Stomach (tissue), 8 donors: ENCODE measurements at regions not wholly inside any gene's neighbourhood (a gene's known extent, or its start where the extent isn't known, plus 50 kb on each side); places are given as distances from the start of the nearest gene placed in this dataset.

Source experiments
- DNase-seq, 2 donors: peaks; one replicate each; pipeline versions ENCODE4 v3.0.0 to v3.0.0-alpha.2; 2013 to 2019
- H3K27ac ChIP-seq, 5 donors: fragments of 200-600 bp in 4 of 5; sonication (generic) in 4 of 5; one replicate each; pipeline ENCODE4 v1.5.1; 2013 to 2019; ENCODE audit warnings: mild to moderate bottlenecking in 1 of 5, moderate library complexity in 1 of 5
- H3K27me3 ChIP-seq, 3 donors: fragments of 200-600 bp; sonication (generic); one replicate each; pipeline ENCODE4 v1.5.1; 2017 to 2019; ENCODE audit warnings: mixed run types in 1 of 3
- H3K36me3 ChIP-seq, 4 donors: fragments of 200-600 bp; sonication (generic); 1 replicate in 3 of 4; 2 replicates in 1 of 4; pipeline ENCODE4 v1.5.1; 2016 to 2019
- H3K4me1 ChIP-seq, 4 donors: fragments of 200-600 bp; sonication (generic); one replicate each; pipeline ENCODE4 v1.5.1; 2016 to 2019
- H3K4me3 ChIP-seq, 4 donors: fragments of 200-600 bp; sonication (generic) in 3 of 4; one replicate each; pipeline ENCODE4 v1.5.1; 2016 to 2019; ENCODE audit warnings: mild to moderate bottlenecking in 1 of 4
- H3K9me3 ChIP-seq, 4 donors: fragments of 200-600 bp; sonication (generic); one replicate each; pipeline ENCODE4 v1.5.1; 2016 to 2019
- EP300 ChIP-seq: sonication (generic); formaldehyde crosslinking; IDR thresholded peaks from one replicate; pipeline ENCODE4 v1.6.1; 2017; ENCODE audit warnings: antibody characterized with exemption
- POLR2A ChIP-seq, 4 donors: fragments of 450-650 bp; IDR thresholded peaks; one replicate each; pipeline ENCODE4 v1.6.1; 2016; ENCODE audit warnings: antibody characterized with exemption in 4 of 4, control low read depth in 2 of 4, mild to moderate bottlenecking in 1 of 4, moderate library complexity in 1 of 4
- POLR2AphosphoS5 ChIP-seq, 3 donors: sonication (generic); formaldehyde crosslinking; IDR thresholded peaks; one replicate each; pipeline ENCODE4 v1.6.1; 2016; ENCODE audit warnings: antibody characterized with exemption in 3 of 3
- WGBS, 5 donors: extraction: QIAGEN DNeasy Blood & Tissue Kit in 3 of 5; methylation state at CpG; one replicate each; pipeline versions ENCODE4 v1.1.5 to v1.1.7; 2013 to 2018; 5-methylcytosine and 5-hydroxymethylcytosine counted together
- intact Hi-C: fragments of 100-400 bp; cut with DNase I; formaldehyde crosslinking; loops from one replicate; pipeline ENCODE4 v1.15.1; 2023; ENCODE audit warnings: low total_unique reads
- TF ChIP-seq, protein P1 (sequence below), 7 experiments: fragments of 450-650 bp in 4 of 7; fragments of 200-600 bp in 3 of 7; sonication (generic) in 3 of 7; IDR thresholded peaks; one replicate each; pipeline ENCODE4 v1.5.1; 2016 to 2019; ENCODE audit warnings: antibody characterized with exemption in 7 of 7, control low read depth in 2 of 7, mild to moderate bottlenecking in 1 of 7
- donor health status: healthy with polysubstance abuse.
- donor health status: Bipolar disorder and iron deficiency.
- donor health status: healthy.

DNA sequence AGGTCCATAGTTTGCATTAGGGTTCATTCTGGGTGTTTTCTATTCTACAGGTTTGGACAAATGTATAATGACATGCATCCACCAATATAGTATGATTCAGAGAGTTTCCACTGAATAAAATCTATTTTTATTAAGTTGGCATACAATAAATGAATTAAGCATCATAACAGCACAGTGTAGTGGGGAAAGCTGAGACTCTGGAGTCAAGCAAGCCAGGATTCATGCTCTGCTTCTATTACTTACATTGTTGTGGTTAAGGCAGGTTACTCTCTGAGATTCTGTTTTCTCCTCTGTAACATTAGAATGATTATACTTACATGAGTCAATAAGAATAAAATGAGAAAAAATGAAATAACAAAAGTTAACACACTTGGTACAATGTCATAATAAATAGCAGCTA is 131.3 kb downstream of the SLC30A10 start:
- intact Hi-C loops = no loop called here
- no peak for DNase-seq
- no peak overlapping the region for H3K27ac ChIP-seq
- no peaks in the 10 kb centered on the region for H3K9me3 ChIP-seq
- no peaks in the 10 kb centered on the region for H3K36me3 ChIP-seq
- no peak for TF ChIP-seq EP300
- TF ChIP-seq, protein P1, sequence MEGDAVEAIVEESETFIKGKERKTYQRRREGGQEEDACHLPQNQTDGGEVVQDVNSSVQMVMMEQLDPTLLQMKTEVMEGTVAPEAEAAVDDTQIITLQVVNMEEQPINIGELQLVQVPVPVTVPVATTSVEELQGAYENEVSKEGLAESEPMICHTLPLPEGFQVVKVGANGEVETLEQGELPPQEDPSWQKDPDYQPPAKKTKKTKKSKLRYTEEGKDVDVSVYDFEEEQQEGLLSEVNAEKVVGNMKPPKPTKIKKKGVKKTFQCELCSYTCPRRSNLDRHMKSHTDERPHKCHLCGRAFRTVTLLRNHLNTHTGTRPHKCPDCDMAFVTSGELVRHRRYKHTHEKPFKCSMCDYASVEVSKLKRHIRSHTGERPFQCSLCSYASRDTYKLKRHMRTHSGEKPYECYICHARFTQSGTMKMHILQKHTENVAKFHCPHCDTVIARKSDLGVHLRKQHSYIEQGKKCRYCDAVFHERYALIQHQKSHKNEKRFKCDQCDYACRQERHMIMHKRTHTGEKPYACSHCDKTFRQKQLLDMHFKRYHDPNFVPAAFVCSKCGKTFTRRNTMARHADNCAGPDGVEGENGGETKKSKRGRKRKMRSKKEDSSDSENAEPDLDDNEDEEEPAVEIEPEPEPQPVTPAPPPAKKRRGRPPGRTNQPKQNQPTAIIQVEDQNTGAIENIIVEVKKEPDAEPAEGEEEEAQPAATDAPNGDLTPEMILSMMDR (IDR thresholded peaks at IDR 0.05) = no peak
- no peak for TF ChIP-seq POLR2A (IDR thresholded peaks at IDR 0.05)
- TF ChIP-seq POLR2AphosphoS5 (IDR thresholded peaks at IDR 0.05) = no peak
- no peak overlapping the region for H3K4me3 ChIP-seq
- no peaks in the 10 kb centered on the region for H3K4me1 ChIP-seq
- H3K27me3 ChIP-seq = no peaks in the 10 kb centered on the region

DNA sequence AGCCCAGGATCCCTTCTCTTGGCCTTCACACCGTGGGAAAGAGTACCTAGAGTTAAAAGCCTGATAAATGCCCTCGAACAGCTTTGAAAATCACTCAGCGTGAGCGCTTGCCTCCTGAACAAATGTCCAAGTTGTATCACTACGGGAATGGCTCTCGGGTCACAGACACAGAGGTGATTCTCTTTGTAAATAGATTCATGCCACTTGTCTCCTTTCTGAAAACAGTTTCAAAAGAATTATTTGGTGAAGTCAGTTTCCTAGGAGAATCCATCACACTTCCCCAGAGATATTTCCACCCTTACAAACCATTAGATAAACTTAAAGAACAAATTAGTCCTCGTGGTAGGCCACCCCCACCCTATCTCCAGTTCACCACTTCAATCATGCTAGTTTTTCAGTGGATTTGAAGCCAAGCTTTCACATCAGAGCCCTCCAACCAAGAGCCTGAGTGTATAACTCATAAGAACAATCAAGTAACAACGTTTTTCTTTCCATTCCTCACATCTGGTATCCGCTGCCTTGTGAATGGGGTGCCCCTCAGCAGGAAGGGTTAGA is 132.9 kb downstream of the SLC30A10 start:
- Histone ChIP-seq H3K4me3 (no peak overlapping the region), H3K4me1 (no peaks in the 10 kb centered on the region), H3K27me3 (no peaks in the 10 kb centered on the region), H3K27ac (no peak overlapping the region), H3K9me3 (no peaks in the 10 kb centered on the region), H3K36me3 (no peaks in the 10 kb centered on the region)
- TF ChIP-seq POLR2AphosphoS5 (IDR thresholded peaks at IDR 0.05) = no peak
- no peak for TF ChIP-seq POLR2A (IDR thresholded peaks at IDR 0.05)
- no peak for TF ChIP-seq EP300
- TF ChIP-seq, protein P1 (IDR thresholded peaks at IDR 0.05) = no peak
- 41 to 60% (median 50%) methylated on average over 9 of the region's 9 CpGs for WGBS, 5 donors
- intact Hi-C loops = no loop called here
- no peak for DNase-seq

DNA sequence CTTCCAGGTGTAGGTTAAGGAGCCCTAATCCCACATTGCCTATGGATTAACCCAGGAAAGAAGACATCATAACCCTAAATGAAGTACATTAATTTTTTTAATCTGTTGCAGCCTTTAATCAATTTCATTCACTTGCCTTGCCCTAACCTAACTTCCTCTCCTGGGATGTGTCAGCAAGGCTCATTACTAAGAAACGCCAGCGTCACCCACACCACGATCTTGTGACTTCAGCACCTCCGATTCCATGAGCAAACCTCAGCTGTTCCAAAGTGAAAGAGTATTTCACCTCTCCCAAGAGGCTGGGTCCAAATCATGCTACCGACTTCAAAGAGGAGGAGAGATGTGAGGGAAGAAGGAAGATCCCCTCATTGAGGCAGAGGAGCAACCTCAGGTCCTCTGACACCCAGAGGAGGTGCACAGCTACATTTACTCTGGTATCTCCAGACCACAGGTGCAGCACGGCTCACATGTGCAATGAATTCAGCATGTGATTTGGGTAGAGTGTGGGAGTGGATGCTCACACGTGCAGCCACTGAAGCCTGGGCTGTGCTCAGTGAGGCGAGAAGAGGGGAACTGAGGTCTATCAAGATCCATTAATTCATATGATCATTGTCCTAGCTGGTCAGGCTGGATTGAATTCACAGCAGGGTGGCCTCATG is 134.1 kb downstream of the SLC30A10 start:
- DNase-seq = no peak
- H3K27ac ChIP-seq = no peak overlapping the region
- H3K4me1 ChIP-seq = no peaks in the 10 kb centered on the region
- no peak overlapping the region for H3K4me3 ChIP-seq
- intact Hi-C loops = no loop called here
- 81 to 84% (median 82%) methylated on average over 8 of the region's 8 CpGs for WGBS, 5 donors
- H3K36me3 ChIP-seq = no peaks in the 10 kb centered on the region
- no peaks in the 10 kb centered on the region for H3K27me3 ChIP-seq
- H3K9me3 ChIP-seq = no peaks in the 10 kb centered on the region
- TF ChIP-seq POLR2AphosphoS5 (IDR thresholded peaks at IDR 0.05) (no peak), EP300 (no peak), POLR2A (IDR thresholded peaks at IDR 0.05) (no peak)
- TF ChIP-seq, protein P1 (IDR thresholded peaks at IDR 0.05) = no peak

DNA sequence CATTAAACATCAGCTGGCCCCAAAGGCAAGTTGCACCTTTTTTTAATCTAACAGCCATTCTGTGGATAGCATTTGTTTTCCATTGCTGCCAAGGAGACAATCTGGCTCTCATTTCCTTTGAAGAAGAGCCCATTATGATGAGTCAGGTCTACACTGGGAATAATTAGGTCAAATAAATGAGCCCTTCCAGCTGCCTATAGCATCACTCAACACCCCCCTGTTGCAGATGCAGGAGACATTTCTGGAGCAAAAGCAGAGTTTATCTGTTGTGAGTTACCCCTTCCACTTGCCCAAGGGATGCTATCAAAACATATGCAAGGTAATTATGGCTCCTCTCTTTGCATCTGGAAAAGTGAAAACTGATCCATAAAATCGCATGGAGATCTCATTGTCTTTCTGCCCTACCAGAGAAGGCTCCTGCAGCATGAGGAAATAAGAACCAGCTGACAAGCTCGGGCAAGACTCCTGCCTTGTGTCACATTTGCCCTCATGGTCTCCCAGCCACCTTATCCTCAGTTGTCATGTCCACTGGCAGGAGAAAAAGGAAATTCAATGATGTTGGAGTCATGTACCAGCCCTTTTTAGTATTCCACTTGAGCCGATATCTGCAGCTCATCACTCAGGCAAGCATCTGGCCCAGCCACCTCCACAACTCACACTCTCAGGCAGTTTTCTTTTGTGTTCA is 135.9 kb downstream of the SLC30A10 start:
- no peaks in the 10 kb centered on the region for H3K36me3 ChIP-seq
- intact Hi-C loops = no loop called here
- no peak overlapping the region for H3K27ac ChIP-seq
- no peak for TF ChIP-seq POLR2A (IDR thresholded peaks at IDR 0.05)
- no peak for TF ChIP-seq EP300
- no peak for TF ChIP-seq POLR2AphosphoS5 (IDR thresholded peaks at IDR 0.05)
- TF ChIP-seq, protein P1 (IDR thresholded peaks at IDR 0.05) = no peak
- 67 to 87% (median 82%) methylated on average over 3 of the region's 3 CpGs for WGBS, 5 donors
- H3K4me3 ChIP-seq = no peak overlapping the region
- no peaks in the 10 kb centered on the region for H3K27me3 ChIP-seq
- peak in 1 of 2 donors; percentile 29 for DNase-seq
- peaks cover 0 to 5% (median 0%) of the 10 kb centered on the region in 4 donors for H3K9me3 ChIP-seq
- H3K4me1 ChIP-seq = no peaks in the 10 kb centered on the region
